GM12864 (cell line): ENCODE measurements at regions not wholly inside any gene's neighbourhood (a gene's known extent, or its start where the extent isn't known, plus 50 kb on each side); places are given as distances from the start of the nearest gene placed in this dataset.

Source experiments
- DNase-seq: peaks from one replicate; pipeline ENCODE4 v3.0.0-alpha.2; 2011; ENCODE audit warnings: low read depth
- H3K4me3 ChIP-seq: 2 replicates; pipeline ENCODE4 v1.5.1; 2011; ENCODE audit warnings: mild to moderate bottlenecking, low read depth, low read length, control low read depth
- CTCF ChIP-seq: IDR thresholded peaks from 2 replicates; pipeline ENCODE4 v1.5.1; 2011; ENCODE audit warnings: low read depth, mild to moderate bottlenecking, moderate library complexity, low read length, control low read depth, inconsistent platforms; ENCODE audit errors: missing control alignments

- no peak for TF ChIP-seq CTCF
- no peak for DNase-seq
- no peak overlapping the region for H3K4me3 ChIP-seq
Measured at GRCh38 chr18:8458546-8459215, 150.6 kb upstream of the RAB12 start.

- no peak for TF ChIP-seq CTCF
- DNase-seq = no peak
- no peak overlapping the region for H3K4me3 ChIP-seq
Measured at GRCh38 chr18:8460748-8461147, 148.5 kb upstream of the RAB12 start.

GRCh38 chr18:8461544-8461943 lies 147.7 kb upstream of the RAB12 start:
- H3K4me3 ChIP-seq = no peak overlapping the region
- TF ChIP-seq CTCF = no peak
- no peak for DNase-seq

- no peak for DNase-seq
- TF ChIP-seq CTCF = no peak
- no peak overlapping the region for H3K4me3 ChIP-seq
Measured at GRCh38 chr18:8462651-8463185, 146.5 kb upstream of the RAB12 start.

GRCh38 chr18:8463791-8464190 lies 145.4 kb upstream of the RAB12 start:
- no peak overlapping the region for H3K4me3 ChIP-seq
- no peak for DNase-seq
- TF ChIP-seq CTCF = no peak

GRCh38 chr18:8468191-8468590 lies 141.0 kb upstream of the RAB12 start:
- TF ChIP-seq CTCF = no peak
- no peak overlapping the region for H3K4me3 ChIP-seq
- no peak for DNase-seq

- no peak for TF ChIP-seq CTCF
- H3K4me3 ChIP-seq = no peak overlapping the region
Measured at GRCh38 chr18:8468921-8469335, 140.3 kb upstream of the RAB12 start.

More at GRCh38 chr18:8468921-8469335, 140.3 kb upstream of the RAB12 start:
- no peak for DNase-seq
